ENCODE measurements at regions not wholly inside any gene's neighbourhood (a gene's known extent, or its start where the extent isn't known, plus 50 kb on each side); places are given as distances from the start of the nearest gene placed in this dataset.

DNA sequence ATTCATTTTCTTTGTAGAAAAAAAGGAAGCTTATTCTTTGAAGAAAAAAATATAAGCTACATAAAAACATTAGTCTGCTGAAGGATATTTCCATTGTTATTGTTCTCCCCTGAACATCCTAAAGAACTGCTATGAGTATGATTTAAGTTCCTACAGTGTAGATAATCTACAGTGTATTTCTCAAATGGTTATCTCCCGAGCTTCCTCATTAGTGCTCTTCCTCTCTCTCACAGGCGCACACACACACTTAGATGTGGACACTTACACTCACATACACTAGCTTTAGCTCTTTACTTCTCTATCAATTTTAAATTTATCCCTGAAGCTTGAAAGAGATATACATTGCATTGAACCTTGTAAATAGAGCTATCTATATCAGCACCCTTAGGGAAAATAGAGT, 681.0 kb downstream of the KCNJ3 start (continued):
- TF ChIP-seq HIC1 (tag by site-specific recombination; IDR thresholded peaks at IDR 0.05), result no peak
- TF ChIP-seq SP3 (tag by site-specific recombination; IDR thresholded peaks at IDR 0.05), result no peak
- TF ChIP-seq ZBTB21 (tag by site-specific recombination; IDR thresholded peaks at IDR 0.05), result no peak

GRCh38 chr2:155377931-155378444, 679.5 kb downstream of the KCNJ3 start:
- ChIA-PET POLR2A (no interaction called here), CTCF (interaction anchor here (0.6 to 3.7 kb wide), 9 partner anchors 9 to 1816 kb away, joined by 3 to 21 read pairs (median 4); no protein-coding TSS in a partner anchor)
- H3K4me1 ChIP-seq (ENCODE audit: control insufficient read depth, insufficient read depth, low read length), result no peaks in the 10 kb centered on the region
- H3K36me3 ChIP-seq (ENCODE audit: control insufficient read depth in 2 of 2, insufficient read depth in 1 of 2, low read length in 2 of 2), result no peaks in the 10 kb centered on the region
- TF ChIP-seq ZBTB11 (tag by site-specific recombination; conservative IDR thresholded peaks at IDR 0.05; ENCODE audit: low read depth) (no peak), ZNF510 (tag by site-specific recombination; IDR thresholded peaks at IDR 0.05; ENCODE audit: insufficient replicate concordance) (no peak), ZNF416 (tag by site-specific recombination; IDR thresholded peaks at IDR 0.05) (no peak), ZNF626 (tag by site-specific recombination; IDR thresholded peaks at IDR 0.05) (no peak), ZBTB26 (tag by site-specific recombination; optimal IDR thresholded peaks at IDR 0.05) (no peak), ZNF114 (tag by site-specific recombination; IDR thresholded peaks at IDR 0.05) (no peak), IKZF3 (tag by site-specific recombination; IDR thresholded peaks at IDR 0.05) (no peak)
- TF ChIP-seq, protein P1, sequence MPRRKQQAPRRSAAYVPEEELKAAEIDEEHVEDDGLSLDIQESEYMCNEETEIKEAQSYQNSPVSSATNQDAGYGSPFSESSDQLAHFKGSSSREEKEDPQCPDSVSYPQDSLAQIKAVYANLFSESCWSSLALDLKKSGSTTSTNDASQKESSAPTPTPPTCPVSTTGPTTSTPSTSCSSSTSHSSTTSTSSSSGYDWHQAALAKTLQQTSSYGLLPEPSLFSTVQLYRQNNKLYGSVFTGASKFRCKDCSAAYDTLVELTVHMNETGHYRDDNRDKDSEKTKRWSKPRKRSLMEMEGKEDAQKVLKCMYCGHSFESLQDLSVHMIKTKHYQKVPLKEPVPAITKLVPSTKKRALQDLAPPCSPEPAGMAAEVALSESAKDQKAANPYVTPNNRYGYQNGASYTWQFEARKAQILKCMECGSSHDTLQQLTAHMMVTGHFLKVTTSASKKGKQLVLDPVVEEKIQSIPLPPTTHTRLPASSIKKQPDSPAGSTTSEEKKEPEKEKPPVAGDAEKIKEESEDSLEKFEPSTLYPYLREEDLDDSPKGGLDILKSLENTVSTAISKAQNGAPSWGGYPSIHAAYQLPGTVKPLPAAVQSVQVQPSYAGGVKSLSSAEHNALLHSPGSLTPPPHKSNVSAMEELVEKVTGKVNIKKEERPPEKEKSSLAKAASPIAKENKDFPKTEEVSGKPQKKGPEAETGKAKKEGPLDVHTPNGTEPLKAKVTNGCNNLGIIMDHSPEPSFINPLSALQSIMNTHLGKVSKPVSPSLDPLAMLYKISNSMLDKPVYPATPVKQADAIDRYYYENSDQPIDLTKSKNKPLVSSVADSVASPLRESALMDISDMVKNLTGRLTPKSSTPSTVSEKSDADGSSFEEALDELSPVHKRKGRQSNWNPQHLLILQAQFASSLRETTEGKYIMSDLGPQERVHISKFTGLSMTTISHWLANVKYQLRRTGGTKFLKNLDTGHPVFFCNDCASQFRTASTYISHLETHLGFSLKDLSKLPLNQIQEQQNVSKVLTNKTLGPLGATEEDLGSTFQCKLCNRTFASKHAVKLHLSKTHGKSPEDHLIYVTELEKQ (tag by site-specific recombination; IDR thresholded peaks at IDR 0.05; ENCODE audit: borderline replicate concordance), result no peak
- TF ChIP-seq, protein P2, sequence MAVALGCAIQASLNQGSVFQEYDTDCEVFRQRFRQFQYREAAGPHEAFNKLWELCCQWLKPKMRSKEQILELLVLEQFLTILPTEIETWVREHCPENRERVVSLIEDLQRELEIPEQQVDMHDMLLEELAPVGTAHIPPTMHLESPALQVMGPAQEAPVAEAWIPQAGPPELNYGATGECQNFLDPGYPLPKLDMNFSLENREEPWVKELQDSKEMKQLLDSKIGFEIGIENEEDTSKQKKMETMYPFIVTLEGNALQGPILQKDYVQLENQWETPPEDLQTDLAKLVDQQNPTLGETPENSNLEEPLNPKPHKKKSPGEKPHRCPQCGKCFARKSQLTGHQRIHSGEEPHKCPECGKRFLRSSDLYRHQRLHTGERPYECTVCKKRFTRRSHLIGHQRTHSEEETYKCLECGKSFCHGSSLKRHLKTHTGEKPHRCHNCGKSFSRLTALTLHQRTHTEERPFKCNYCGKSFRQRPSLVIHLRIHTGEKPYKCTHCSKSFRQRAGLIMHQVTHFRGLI (tag by site-specific recombination; IDR thresholded peaks at IDR 0.05), result no peak
- TF ChIP-seq, protein P3, sequence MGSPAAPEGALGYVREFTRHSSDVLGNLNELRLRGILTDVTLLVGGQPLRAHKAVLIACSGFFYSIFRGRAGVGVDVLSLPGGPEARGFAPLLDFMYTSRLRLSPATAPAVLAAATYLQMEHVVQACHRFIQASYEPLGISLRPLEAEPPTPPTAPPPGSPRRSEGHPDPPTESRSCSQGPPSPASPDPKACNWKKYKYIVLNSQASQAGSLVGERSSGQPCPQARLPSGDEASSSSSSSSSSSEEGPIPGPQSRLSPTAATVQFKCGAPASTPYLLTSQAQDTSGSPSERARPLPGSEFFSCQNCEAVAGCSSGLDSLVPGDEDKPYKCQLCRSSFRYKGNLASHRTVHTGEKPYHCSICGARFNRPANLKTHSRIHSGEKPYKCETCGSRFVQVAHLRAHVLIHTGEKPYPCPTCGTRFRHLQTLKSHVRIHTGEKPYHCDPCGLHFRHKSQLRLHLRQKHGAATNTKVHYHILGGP (tag by site-specific recombination; IDR thresholded peaks at IDR 0.05), result no peak
- H3K9me3 ChIP-seq (ENCODE audit: control insufficient read depth, insufficient read depth, low read depth, low read length), result no peaks in the 10 kb centered on the region
- H3K27ac ChIP-seq (ENCODE audit: extremely low read depth, low read depth, low read length), result no peak overlapping the region
- H3K4me3 ChIP-seq (ENCODE audit: low read depth, low read length), result no peak overlapping the region
